Thyroid gland (tissue), 4 donors: ENCODE measurements at regions not wholly inside any gene's neighbourhood (a gene's known extent, or its start where the extent isn't known, plus 50 kb on each side); places are given as distances from the start of the nearest gene placed in this dataset.

Source experiments
- CTCF ChIP-seq, 6 experiments: fragments of 200-600 bp in 3 of 6; fragments of 450-650 bp in 3 of 6; sonication (generic) in 3 of 6; IDR thresholded peaks; one replicate each; pipeline ENCODE4 v1.5.1; 2016 to 2019; ENCODE audit warnings: antibody characterized with exemption in 6 of 6, mild to moderate bottlenecking in 2 of 6, inconsistent platforms in 1 of 6, moderate library complexity in 1 of 6
- POLR2A ChIP-seq, 2 donors: fragments of 450-650 bp; IDR thresholded peaks; one replicate each; pipeline ENCODE4 v1.6.1; 2017; ENCODE audit warnings: antibody characterized with exemption in 2 of 2, mild to moderate bottlenecking in 2 of 2, moderate library complexity in 1 of 2

DNA sequence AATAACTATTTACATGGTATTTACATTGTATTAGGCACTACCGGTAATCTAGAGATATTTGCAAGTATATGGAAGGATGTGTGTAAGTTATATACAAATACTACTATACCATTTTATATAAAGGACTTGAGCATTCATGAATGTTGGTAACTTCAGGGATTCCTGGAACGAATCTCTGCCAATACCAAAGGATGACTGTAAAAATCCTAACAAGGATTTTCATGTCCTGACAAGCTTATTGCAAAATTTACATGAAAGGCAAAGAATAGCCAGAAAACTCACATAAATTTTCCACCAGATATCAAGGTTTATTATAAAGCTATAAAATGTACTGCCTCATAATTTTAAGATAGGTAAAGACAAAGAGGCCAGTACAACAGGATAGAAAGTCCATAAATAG lies 325.2 kb upstream of the NRIP1 start:
- TF ChIP-seq CTCF (IDR thresholded peaks at IDR 0.05) (no peak), POLR2A (IDR thresholded peaks at IDR 0.05) (no peak)
